RKO (cell line): ENCODE measurements at regions not wholly inside any gene's neighbourhood (a gene's known extent, or its start where the extent isn't known, plus 50 kb on each side); places are given as distances from the start of the nearest gene placed in this dataset.
"Not testable (repeated sequence)": the region's sequence is repeated elsewhere in the genome, so short reads cannot be mapped to it uniquely, and the experiment has no call there.

Experiments used
- DNase-seq: peaks from one replicate; pipeline ENCODE4 v3.0.0-alpha.2; 2016; ENCODE audit warnings: low spot score

- DNase-seq = no peak
These were observed 189.8 kb upstream of the SLC16A7 start for GRCh38 chr12:59405992-59406391.

GRCh38 chr12:59404109-59404650 lies 191.6 kb upstream of the SLC16A7 start:
- DNase-seq = no peak

GRCh38 chr12:59403259-59403932 lies 192.4 kb upstream of the SLC16A7 start:
- peak; percentile 63 for DNase-seq

GRCh38 chr12:59401862-59402261 lies 194.0 kb upstream of the SLC16A7 start:
- no peak for DNase-seq

- DNase-seq = no peak
These were observed 197.7 kb upstream of the SLC16A7 start for GRCh38 chr12:59398164-59398563.

GRCh38 chr12:59396919-59397318 lies 198.9 kb upstream of the SLC16A7 start:
- DNase-seq = no peak

- no peak for DNase-seq
These were observed 199.3 kb upstream of the SLC16A7 start for GRCh38 chr12:59396519-59396918.

GRCh38 chr12:59395310-59395709 lies 200.5 kb upstream of the SLC16A7 start:
- DNase-seq = not testable (repeated sequence)

- no peak for DNase-seq
These were observed 202.3 kb upstream of the SLC16A7 start for GRCh38 chr12:59393506-59393905.

- DNase-seq = no peak
These were observed 205.8 kb upstream of the SLC16A7 start for GRCh38 chr12:59389968-59390576.

GRCh38 chr12:59388694-59389093 lies 207.1 kb upstream of the SLC16A7 start:
- DNase-seq = no peak

- no peak for DNase-seq
These were observed 207.7 kb upstream of the SLC16A7 start for GRCh38 chr12:59388176-59388575.

GRCh38 chr12:59386236-59386635 lies 209.6 kb upstream of the SLC16A7 start:
- no peak for DNase-seq

- no peak for DNase-seq
These were observed 212.6 kb upstream of the SLC16A7 start for GRCh38 chr12:59383079-59383822.

GRCh38 chr12:59382282-59383078 lies 213.3 kb upstream of the SLC16A7 start:
- DNase-seq = no peak

GRCh38 chr12:59381106-59381505 lies 214.7 kb upstream of the SLC16A7 start:
- DNase-seq = no peak

- no peak for DNase-seq
These were observed 220.2 kb upstream of the SLC16A7 start for GRCh38 chr12:59375633-59376032.

GRCh38 chr12:59374783-59375182 lies 221.0 kb upstream of the SLC16A7 start:
- no peak for DNase-seq

GRCh38 chr12:59372956-59373355 lies 222.9 kb upstream of the SLC16A7 start:
- peak; percentile 18 for DNase-seq

- no peak for DNase-seq
These were observed 224.9 kb upstream of the SLC16A7 start for GRCh38 chr12:59370933-59371332.

GRCh38 chr12:59365133-59365532 lies 230.7 kb upstream of the SLC16A7 start:
- no peak for DNase-seq

GRCh38 chr12:59357811-59358210 lies 238.0 kb upstream of the SLC16A7 start:
- no peak for DNase-seq
